Gastroesophageal sphincter (tissue), 4 donors: ENCODE measurements at regions not wholly inside any gene's neighbourhood (a gene's known extent, or its start where the extent isn't known, plus 50 kb on each side); places are given as distances from the start of the nearest gene placed in this dataset.
A peak's percentile ranks its signal among the peaks of the same experiment; 100 is the strongest.
"Not testable (repeated sequence)": the region's sequence is repeated elsewhere in the genome, so short reads cannot be mapped to it uniquely, and the experiment has no call there.

Experiments used
- ATAC-seq: fragments of 150-250 bp; one replicate; pipeline ENCODE4 v1.9.1; 2016; ENCODE audit warnings: mild to moderate bottlenecking, moderate library complexity
- H3K27ac ChIP-seq, 4 donors: fragments of 200-600 bp; sonication (generic) in 3 of 4; 1 replicate in 3 of 4; 2 replicates in 1 of 4; pipeline ENCODE4 v1.5.1; 2016 to 2019
- H3K27me3 ChIP-seq: fragments of 200-600 bp; sonication (generic); one replicate; pipeline ENCODE4 v1.5.1; 2019
- H3K36me3 ChIP-seq, 2 donors: fragments of 200-600 bp; sonication (generic); one replicate each; pipeline ENCODE4 v1.5.1; 2019; ENCODE audit warnings: control low read depth in 1 of 2
- H3K4me1 ChIP-seq, 3 donors: fragments of 200-600 bp; sonication (generic); 1 replicate in 2 of 3; 2 replicates in 1 of 3; pipeline ENCODE4 v1.5.1; 2016 to 2019; ENCODE audit warnings: control low read depth in 2 of 3
- H3K4me3 ChIP-seq, 2 donors: fragments of 200-600 bp; sonication (generic); one replicate each; pipeline ENCODE4 v1.5.1; 2019; ENCODE audit warnings: mild to moderate bottlenecking in 1 of 2, moderate library complexity in 1 of 2
- H3K9me3 ChIP-seq, 3 donors: fragments of 200-600 bp; sonication (generic); one replicate each; pipeline ENCODE4 v1.5.1; 2017 to 2019; ENCODE audit warnings: control low read depth in 2 of 3
- CTCF ChIP-seq, 4 experiments: fragments of 200-600 bp in 2 of 4; fragments of 450-650 bp in 2 of 4; sonication (generic) in 1 of 4; IDR thresholded peaks; one replicate each; pipeline ENCODE4 v1.5.1; 2017 to 2019; ENCODE audit warnings: antibody characterized with exemption in 4 of 4, mild to moderate bottlenecking in 2 of 4, moderate library complexity in 2 of 4
- EP300 ChIP-seq: sonication (generic); formaldehyde crosslinking; IDR thresholded peaks from one replicate; pipeline ENCODE4 v1.6.1; 2017; ENCODE audit warnings: antibody characterized with exemption, mild to moderate bottlenecking
- POLR2A ChIP-seq, 2 donors: fragments of 450-650 bp; IDR thresholded peaks; one replicate each; pipeline ENCODE4 v1.6.1; 2017; ENCODE audit warnings: antibody characterized with exemption in 2 of 2, mild to moderate bottlenecking in 2 of 2, moderate library complexity in 1 of 2
- POLR2AphosphoS5 ChIP-seq: sonication (generic); formaldehyde crosslinking; IDR thresholded peaks from one replicate; pipeline ENCODE4 v1.6.1; 2017; ENCODE audit warnings: antibody characterized with exemption
- WGBS, 2 donors: methylation state at CpG; one replicate each; pipeline ENCODE4 v1.1.5; 2018; ENCODE audit warnings: low coverage in 1 of 2; 5-methylcytosine and 5-hydroxymethylcytosine counted together

GRCh38 chr15:31435912-31436628 lies 109.4 kb downstream of the KLF13 start:
- Histone ChIP-seq H3K27me3 (no peaks in the 10 kb centered on the region), H3K27ac (peak overlapping the region in 3 of 4 donors; percentile 64 to 77 (median 75)), H3K4me1 (peaks cover 0 to 36% (median 17%) of the 10 kb centered on the region in 3 donors), H3K36me3 (no peaks in the 10 kb centered on the region), H3K9me3 (no peaks in the 10 kb centered on the region), H3K4me3 (no peak overlapping the region)
- WGBS, 2 donors: 64% methylated on average over 3 of the region's 14 CpGs; no CpG with 5 or more reads in 1 of the 2 donors
- TF ChIP-seq POLR2AphosphoS5 (no peak), EP300 (no peak), CTCF (IDR thresholded peaks at IDR 0.05) (no peak), POLR2A (IDR thresholded peaks at IDR 0.05) (no peak)
- peak; percentile 72 for ATAC-seq

GRCh38 chr15:31437686-31438085 lies 111.1 kb downstream of the KLF13 start:
- Histone ChIP-seq H3K27me3 (no peaks in the 10 kb centered on the region), H3K4me3 (no peak overlapping the region), H3K36me3 (no peaks in the 10 kb centered on the region), H3K9me3 (no peaks in the 10 kb centered on the region), H3K27ac (peak overlapping the region in 1 of 4 donors; percentile 18), H3K4me1 (peaks cover 0 to 47% (median 25%) of the 10 kb centered on the region in 3 donors)
- TF ChIP-seq CTCF (IDR thresholded peaks at IDR 0.05): no peak
- no peak for TF ChIP-seq POLR2A (IDR thresholded peaks at IDR 0.05)
- no peak for TF ChIP-seq EP300
- TF ChIP-seq POLR2AphosphoS5: no peak
- ATAC-seq: no peak
- WGBS, 2 donors: 100% methylated on average over 2 of the region's 6 CpGs; no CpG with 5 or more reads in 1 of the 2 donors

GRCh38 chr15:31438601-31439265 lies 112.1 kb downstream of the KLF13 start:
- Histone ChIP-seq H3K9me3 (no peaks in the 10 kb centered on the region), H3K36me3 (no peaks in the 10 kb centered on the region), H3K4me1 (peaks cover 0 to 47% (median 25%) of the 10 kb centered on the region in 3 donors), H3K27me3 (no peaks in the 10 kb centered on the region), H3K27ac (peak overlapping the region in 1 of 4 donors; percentile 18), H3K4me3 (no peak overlapping the region)
- no peak for ATAC-seq
- TF ChIP-seq POLR2A (IDR thresholded peaks at IDR 0.05) (no peak), CTCF (IDR thresholded peaks at IDR 0.05) (no peak), EP300 (no peak), POLR2AphosphoS5 (no peak)
- 94% methylated on average over 7 to 10 of the region's 10 CpGs for WGBS, 2 donors

- H3K4me3 ChIP-seq: no peak overlapping the region
- H3K36me3 ChIP-seq: no peaks in the 10 kb centered on the region
- 88 to 100% methylated on average over 2 to 4 of the region's 10 CpGs for WGBS, 2 donors
- no peaks in the 10 kb centered on the region for H3K9me3 ChIP-seq
- TF ChIP-seq POLR2AphosphoS5 (no peak), CTCF (IDR thresholded peaks at IDR 0.05) (peak in 1 of 4 experiments; percentile 12)
- no peak overlapping the region for H3K27ac ChIP-seq
- no peaks in the 10 kb centered on the region for H3K27me3 ChIP-seq
- peaks cover 0 to 44% (median 25%) of the 10 kb centered on the region in 3 donors for H3K4me1 ChIP-seq
- no peak for ATAC-seq
Observed at GRCh38 chr15:31439328-31439727, 112.7 kb downstream of the KLF13 start.

GRCh38 chr15:31440216-31440615 lies 113.6 kb downstream of the KLF13 start:
- H3K4me3 ChIP-seq: peak overlapping the region in 1 of 2 donors; percentile 73
- H3K9me3 ChIP-seq, ATAC-seq, H3K27me3 ChIP-seq, H3K36me3 ChIP-seq: not testable (repeated sequence)
- peak overlapping the region in 3 of 4 donors; percentile 79 to 86 (median 82) for H3K27ac ChIP-seq
- 97% methylated on average over 7 to 17 of the region's 20 CpGs for WGBS, 2 donors
- H3K4me1 ChIP-seq: peaks cover 0 to 35% (median 17%) of the 10 kb centered on the region in 3 donors
